ENCODE measurements at regions not wholly inside any gene's neighbourhood (a gene's known extent, or its start where the extent isn't known, plus 50 kb on each side); places are given as distances from the start of the nearest gene placed in this dataset.
A peak's percentile ranks its signal among the peaks of the same experiment; 100 is the strongest.

GRCh38 chr1:163842571-163842970 lies 520.8 kb downstream of the NUF2 start:
- peak; percentile 60 for DNase-seq (ENCODE audit: extremely low read depth, low read depth)
- no peak overlapping the region for H3K4me3 ChIP-seq (replicated peaks; ENCODE audit: low read depth, low read length)
- TF ChIP-seq, protein P1, sequence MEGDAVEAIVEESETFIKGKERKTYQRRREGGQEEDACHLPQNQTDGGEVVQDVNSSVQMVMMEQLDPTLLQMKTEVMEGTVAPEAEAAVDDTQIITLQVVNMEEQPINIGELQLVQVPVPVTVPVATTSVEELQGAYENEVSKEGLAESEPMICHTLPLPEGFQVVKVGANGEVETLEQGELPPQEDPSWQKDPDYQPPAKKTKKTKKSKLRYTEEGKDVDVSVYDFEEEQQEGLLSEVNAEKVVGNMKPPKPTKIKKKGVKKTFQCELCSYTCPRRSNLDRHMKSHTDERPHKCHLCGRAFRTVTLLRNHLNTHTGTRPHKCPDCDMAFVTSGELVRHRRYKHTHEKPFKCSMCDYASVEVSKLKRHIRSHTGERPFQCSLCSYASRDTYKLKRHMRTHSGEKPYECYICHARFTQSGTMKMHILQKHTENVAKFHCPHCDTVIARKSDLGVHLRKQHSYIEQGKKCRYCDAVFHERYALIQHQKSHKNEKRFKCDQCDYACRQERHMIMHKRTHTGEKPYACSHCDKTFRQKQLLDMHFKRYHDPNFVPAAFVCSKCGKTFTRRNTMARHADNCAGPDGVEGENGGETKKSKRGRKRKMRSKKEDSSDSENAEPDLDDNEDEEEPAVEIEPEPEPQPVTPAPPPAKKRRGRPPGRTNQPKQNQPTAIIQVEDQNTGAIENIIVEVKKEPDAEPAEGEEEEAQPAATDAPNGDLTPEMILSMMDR (IDR thresholded peaks at IDR 0.05; ENCODE audit: low read depth, low read length, missing control alignments), result no peak

GRCh38 chr1:163844459-163844858 lies 522.7 kb downstream of the NUF2 start:
- TF ChIP-seq, protein P1 (IDR thresholded peaks at IDR 0.05; ENCODE audit: low read depth, low read length, missing control alignments), result no peak
- no peak overlapping the region for H3K4me3 ChIP-seq (replicated peaks; ENCODE audit: low read depth, low read length)
- peak; percentile 46 for DNase-seq (ENCODE audit: extremely low read depth, low read depth)

GRCh38 chr1:163845279-163845678 lies 523.5 kb downstream of the NUF2 start:
- DNase-seq (ENCODE audit: extremely low read depth, low read depth), result no peak
- H3K4me3 ChIP-seq (replicated peaks; ENCODE audit: low read depth, low read length), result no peak overlapping the region
- TF ChIP-seq, protein P1 (IDR thresholded peaks at IDR 0.05; ENCODE audit: low read depth, low read length, missing control alignments), result no peak

DNA sequence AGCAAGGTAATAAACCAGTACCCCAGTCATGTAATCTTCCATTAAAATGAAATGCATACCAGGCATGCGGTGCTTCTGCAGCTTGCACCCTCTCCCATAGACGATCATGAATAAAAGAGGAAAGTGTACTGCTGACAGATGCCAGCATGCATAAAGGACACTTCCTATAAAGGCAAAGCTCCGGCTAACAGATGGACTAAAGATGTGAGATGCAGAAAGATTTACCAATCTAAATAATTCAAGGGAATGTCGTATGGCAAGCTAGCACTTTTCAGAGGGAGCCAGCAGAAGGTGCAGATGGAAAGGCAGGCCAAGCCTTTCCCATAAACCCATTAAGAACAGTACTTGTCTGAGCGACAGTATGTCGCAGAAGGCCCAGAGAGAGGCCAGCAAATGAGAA lies 542.0 kb downstream of the NUF2 start:
- TF ChIP-seq, protein P1 (IDR thresholded peaks at IDR 0.05; ENCODE audit: low read depth, low read length, missing control alignments), result no peak

DNA sequence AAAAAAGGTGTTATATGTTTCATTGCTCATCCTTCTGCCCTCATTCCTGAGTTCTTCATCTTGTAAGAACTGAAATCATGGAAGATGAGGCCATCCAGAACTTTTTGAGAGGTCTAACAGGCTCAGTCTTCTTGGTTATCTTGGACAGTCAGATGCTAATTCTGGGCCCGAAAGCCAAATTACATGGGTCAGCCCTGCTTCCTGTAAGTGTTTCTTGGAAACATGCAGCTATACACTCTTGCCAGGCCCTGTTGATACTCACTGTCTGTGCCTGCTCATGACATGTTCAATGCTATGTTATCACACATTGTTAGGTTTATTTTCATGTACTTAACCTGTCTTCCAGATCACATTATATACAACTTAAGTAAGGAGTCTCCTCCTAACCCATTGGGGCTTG lies 542.5 kb downstream of the NUF2 start:
- no peak for DNase-seq (ENCODE audit: extremely low read depth, low read depth)
- TF ChIP-seq, protein P1 (IDR thresholded peaks at IDR 0.05; ENCODE audit: low read depth, low read length, missing control alignments), result no peak
- H3K4me3 ChIP-seq (replicated peaks; ENCODE audit: low read depth, low read length), result no peak overlapping the region

More for the DNA sequence above, 542.0 kb downstream of the NUF2 start:
- DNase-seq (ENCODE audit: extremely low read depth, low read depth), result no peak
- H3K4me3 ChIP-seq (replicated peaks; ENCODE audit: low read depth, low read length), result no peak overlapping the region

- no peak overlapping the region for H3K4me3 ChIP-seq (replicated peaks; ENCODE audit: low read depth, low read length)
- no peak for DNase-seq (ENCODE audit: extremely low read depth, low read depth)
- TF ChIP-seq, protein P1 (IDR thresholded peaks at IDR 0.05; ENCODE audit: low read depth, low read length, missing control alignments), result no peak
Measured at GRCh38 chr1:163866564-163866963, 544.8 kb downstream of the NUF2 start.

DNA sequence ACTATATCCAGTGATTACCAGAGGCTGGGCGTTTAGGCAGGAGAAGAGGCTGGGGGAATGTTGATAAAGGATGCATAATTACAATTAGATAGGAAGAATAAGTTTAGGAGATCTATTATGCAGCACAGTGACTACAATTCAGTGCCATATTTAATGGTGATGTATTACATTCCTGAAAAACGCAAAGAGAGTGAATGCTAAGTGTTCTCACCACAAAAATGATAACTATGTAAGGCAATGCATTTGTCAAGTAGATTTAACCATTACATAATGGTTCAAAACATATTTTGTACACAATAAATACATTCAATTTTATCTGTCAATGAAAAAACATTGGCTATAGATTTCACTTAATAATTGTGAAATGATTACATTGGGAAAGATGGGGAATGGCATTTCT lies 548.9 kb downstream of the NUF2 start:
- TF ChIP-seq, protein P1 (IDR thresholded peaks at IDR 0.05; ENCODE audit: low read depth, low read length, missing control alignments), result no peak
- DNase-seq (ENCODE audit: extremely low read depth, low read depth), result no peak
- no peak overlapping the region for H3K4me3 ChIP-seq (replicated peaks; ENCODE audit: low read depth, low read length)
